Activated CD4-positive, alpha-beta T cell treated with anti-CD3 and anti-CD28 coated beads for 1 hour (primary cell): ENCODE measurements at regions not wholly inside any gene's neighbourhood (a gene's known extent, or its start where the extent isn't known, plus 50 kb on each side); places are given as distances from the start of the nearest gene placed in this dataset.
"Not testable (repeated sequence)": the region's sequence is repeated elsewhere in the genome, so short reads cannot be mapped to it uniquely, and the experiment has no call there.

ENCODE experiments used
- DNase-seq: peaks from one replicate; pipeline ENCODE4 v3.0.0-alpha.2; 2020

GRCh38 chr5:74396913-74397622 lies 243.5 kb downstream of the ENC1 start:
- DNase-seq = no peak

GRCh38 chr5:74394916-74395880 lies 245.3 kb downstream of the ENC1 start:
- DNase-seq = no peak

DNA sequence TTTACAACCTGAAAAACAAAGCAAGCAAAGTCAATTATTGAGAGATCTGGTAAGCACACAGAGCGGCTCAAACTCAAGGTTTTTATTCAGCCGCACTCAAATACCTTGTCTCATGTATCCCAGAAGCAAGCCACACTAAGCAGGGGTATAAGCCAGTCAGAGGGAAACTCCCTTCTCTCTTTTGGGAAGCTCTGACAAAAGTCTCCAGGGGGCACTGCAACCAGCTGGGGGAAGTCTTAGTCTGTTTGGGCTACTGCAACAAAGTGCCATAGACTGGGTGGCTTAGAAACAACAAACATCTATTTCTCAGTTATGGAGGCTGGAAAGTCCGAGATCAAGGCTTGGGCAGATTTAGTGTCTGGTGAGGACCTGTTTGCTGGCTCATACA lies 246.0 kb downstream of the ENC1 start:
- no peak for DNase-seq

- DNase-seq = no peak
These were observed 246.6 kb downstream of the ENC1 start for GRCh38 chr5:74393943-74394342.

DNA sequence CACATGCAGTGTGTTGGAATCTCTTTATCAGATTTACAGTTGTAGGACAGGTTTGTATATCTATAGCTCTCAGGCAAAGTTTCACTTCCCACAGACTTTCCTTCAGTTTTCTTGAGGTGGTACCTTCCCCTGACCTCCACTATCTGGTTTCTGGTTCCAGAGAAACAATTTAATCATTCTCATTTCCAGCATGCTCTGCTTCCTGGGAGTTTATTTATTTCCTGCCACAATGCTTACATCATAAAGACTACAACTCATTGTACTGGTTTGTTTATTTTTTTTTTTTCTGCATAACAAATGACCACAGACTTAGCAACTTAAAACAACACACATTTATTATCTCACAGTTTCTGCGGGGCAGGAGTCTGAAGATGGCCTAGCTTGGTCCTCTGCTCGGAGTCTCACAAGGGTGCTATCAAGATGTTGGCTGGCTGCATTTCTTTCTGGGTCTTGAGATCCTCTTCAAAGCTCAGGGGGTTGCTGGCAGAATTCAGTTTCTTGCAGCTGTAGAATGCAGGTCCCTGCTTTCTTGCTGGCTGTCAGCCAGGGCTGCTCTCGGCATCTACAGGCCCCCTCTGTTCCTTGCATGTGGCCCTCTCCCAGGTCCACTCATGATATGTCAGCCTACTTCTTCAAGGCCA lies 247.7 kb downstream of the ENC1 start:
- no peak for DNase-seq

- no peak for DNase-seq
These were observed 249.1 kb downstream of the ENC1 start for GRCh38 chr5:74391410-74391809.

- no peak for DNase-seq
These were observed 249.7 kb downstream of the ENC1 start for GRCh38 chr5:74390822-74391221.

DNA sequence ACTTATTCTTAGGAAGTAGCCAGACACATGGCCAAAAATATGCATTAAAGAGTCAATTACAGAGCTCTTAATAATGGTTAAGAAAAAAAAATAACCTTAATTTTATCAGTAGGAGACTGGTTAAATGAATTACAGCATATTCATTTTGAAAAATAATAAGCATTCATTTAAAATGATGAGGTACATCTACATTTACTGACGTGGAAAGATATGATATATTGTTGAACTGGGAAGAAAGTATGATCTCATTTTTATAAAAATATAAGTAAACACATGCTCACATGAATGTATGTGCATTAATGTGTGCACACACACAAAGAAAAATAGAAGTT lies 250.3 kb downstream of the ENC1 start:
- DNase-seq = no peak

- no peak for DNase-seq
These were observed 250.8 kb downstream of the ENC1 start for GRCh38 chr5:74389531-74390305.

DNA sequence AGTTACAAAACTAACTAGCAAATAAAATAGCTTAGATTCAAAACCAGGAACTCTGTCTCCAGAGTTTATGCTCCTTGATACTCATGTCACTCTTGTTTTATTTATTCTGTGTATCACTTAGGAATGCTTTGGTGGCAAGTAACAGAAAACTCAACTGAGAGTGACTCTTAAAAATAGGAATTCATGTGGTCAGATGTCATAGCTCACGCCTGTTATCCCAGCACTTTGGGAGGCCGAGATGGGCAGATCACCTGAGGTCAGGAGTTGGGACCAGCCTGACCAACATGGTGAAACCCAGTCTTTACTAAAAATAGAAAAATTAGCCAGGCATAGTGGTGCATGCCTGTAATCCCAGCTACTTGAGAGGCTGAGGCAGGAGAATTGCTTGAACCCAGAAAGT lies 252.1 kb downstream of the ENC1 start:
- DNase-seq = not testable (repeated sequence)

GRCh38 chr5:74386571-74387334 lies 253.8 kb downstream of the ENC1 start:
- no peak for DNase-seq

GRCh38 chr5:74384851-74385250 lies 255.7 kb downstream of the ENC1 start:
- no peak for DNase-seq

GRCh38 chr5:74382987-74383593 lies 257.4 kb downstream of the ENC1 start:
- no peak for DNase-seq

GRCh38 chr5:74382123-74382855 lies 258.2 kb downstream of the ENC1 start:
- no peak for DNase-seq

- DNase-seq = no peak
These were observed 260.3 kb downstream of the ENC1 start for GRCh38 chr5:74380193-74380592.

DNA sequence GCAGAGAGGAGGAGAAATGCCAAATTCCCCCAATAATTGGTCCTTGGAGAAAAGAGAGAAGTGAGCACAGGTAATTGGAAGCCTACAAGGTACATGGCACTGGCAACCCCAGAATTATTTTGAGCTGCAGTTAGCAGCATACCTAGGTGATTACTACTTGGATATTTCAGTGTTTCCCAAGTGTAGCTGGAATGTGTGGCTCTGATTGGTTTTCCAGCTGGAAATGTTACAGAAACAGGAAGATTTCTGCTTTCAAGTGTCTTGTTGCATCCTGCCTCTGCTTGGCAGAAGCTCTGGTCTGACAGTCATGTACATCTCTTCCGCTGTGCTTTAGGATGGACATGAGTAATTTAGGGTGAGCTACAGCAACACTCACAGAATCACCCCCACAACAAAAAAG lies 262.1 kb downstream of the ENC1 start:
- DNase-seq = no peak

DNA sequence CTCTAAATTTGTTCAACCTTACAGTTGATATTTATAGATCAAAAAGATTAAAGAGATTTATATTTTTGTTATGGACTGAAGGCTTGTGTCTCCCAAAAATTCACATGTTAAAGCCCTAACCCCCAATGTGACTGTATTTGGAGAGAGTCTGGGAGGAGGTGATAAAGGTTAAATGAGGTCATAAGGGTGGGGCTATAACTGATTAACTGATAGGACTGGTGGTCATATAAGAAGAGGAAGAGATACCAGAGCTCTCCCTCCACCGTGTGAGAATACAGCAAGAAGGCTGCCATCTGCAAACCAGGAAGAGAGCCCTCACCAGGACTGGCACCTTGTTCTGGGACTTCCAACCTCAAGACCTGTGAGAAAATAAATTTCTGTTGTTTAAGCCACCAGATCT lies 264.3 kb downstream of the ENC1 start:
- DNase-seq = no peak

DNA sequence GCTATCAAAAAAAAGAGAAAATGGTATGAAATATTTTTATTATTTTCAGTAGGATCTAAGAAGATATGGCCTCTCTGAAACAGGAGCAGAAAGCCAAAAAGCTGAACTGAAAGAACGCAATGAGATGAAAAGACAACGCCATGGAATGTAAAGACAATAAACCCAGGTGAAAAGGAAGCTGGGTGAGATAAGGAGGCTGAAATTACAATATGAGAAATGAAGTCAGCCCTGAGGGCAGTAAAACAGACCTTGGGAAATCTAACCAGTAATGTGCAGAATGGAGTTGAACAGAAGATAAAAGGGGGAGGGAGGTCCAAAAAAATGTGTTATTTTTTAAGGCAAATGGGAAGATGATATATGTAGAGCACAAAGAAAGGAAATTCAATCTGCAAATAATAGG lies 265.3 kb downstream of the ENC1 start:
- DNase-seq = no peak

DNA sequence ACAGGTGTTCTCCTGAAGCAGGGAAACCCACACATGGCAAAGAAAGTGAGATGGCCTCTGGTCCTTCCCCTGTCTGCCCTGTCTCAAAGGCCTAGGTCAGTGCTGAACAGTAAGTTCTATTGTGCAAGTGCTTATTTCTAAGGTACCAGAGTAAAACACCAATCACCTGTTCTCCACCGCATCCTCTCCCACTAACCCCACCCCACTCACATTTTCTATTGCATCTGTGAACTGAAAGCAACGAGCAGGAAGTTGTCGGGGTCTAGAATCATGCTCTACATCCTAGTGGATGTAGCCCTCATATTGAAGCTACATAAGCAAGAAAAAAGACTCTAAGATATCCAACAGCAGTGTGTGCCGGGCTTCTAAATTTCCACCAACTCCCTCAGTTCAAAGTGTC lies 265.9 kb downstream of the ENC1 start:
- no peak for DNase-seq

DNA sequence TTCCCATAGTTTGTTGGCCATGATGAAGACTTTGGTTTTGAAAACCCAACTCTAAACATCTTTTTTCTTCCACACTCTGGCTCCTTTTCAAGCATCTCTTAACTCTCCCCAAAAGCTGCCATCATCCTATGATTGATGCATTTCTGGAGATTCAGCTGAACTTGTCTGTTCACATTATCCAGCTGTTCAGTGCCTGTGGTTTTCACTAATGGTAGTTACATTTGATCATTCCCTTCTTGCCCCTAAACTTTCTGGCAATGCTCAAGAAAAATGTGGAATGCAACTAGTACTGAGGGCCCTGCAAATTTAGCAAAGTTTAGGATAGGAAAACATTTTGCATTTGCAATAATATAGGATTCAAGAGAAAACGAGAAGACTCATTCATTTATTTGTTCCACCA lies 267.5 kb downstream of the ENC1 start:
- DNase-seq = no peak

DNA sequence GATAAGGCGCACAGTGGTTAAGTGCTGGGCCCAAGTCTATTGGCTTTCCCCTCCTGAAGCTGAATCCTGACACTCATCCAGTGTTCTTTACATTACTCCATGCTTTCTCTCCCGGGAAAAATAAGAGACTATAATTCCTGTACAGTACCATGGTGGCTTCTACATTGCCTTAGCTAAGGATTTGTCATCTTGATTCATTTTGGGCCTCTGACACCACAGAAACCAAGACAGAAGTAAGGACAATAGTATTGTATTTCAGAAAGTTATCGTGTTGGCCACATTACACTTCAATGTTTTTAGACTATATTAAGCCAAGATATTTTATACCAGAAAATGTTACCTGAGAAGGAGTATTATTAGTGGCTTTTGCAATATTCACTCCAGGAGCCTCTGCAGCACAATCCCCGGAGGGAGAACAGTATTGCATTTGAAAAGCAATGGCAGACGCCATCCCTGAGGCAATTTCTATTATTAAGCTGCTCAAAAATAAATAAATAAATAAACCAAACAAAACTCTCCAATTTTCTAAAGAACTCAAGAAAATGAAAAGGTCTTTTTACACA lies 267.9 kb downstream of the ENC1 start:
- DNase-seq = no peak
